ENCODE measurements at regions not wholly inside any gene's neighbourhood (a gene's known extent, or its start where the extent isn't known, plus 50 kb on each side); places are given as distances from the start of the nearest gene placed in this dataset.

DNA sequence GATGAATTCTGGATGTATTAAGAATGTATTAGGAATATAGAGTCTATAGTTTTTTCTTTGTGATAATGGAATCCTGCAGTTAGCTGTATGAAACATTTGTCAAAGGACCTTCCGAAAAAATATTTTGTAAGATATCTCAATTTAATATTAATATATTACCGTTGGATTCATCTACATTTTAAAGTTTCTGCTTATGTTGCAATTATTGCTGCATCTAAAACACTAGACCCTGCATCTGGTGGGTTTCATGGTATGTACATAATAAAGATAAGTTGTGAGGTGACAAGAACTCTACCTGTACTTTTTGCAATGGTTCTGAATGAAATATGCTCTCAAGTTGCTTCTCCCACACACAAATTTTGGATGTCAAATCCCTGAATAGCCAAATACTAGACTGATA, 565.9 kb upstream of the FBXO33 start:
- no peak overlapping the region for H2BK15ac ChIP-seq (ENCODE audit: low read depth, low read length)
- TF ChIP-seq CTCF (conservative IDR thresholded peaks at IDR 0.05), result no peak
- no peak overlapping the region for H2BK5ac ChIP-seq (ENCODE audit: insufficient read length, low read length)
- H3K9me3 ChIP-seq (ENCODE audit: control insufficient read depth, low read depth, low read length), result no peaks in the 10 kb centered on the region
- H3K4me1 ChIP-seq (ENCODE audit: insufficient read depth, low read length), result no peaks in the 10 kb centered on the region
- Mint-ChIP-seq H3K27ac (no peak overlapping the region), H3K36me3 (ENCODE audit: insufficient read depth in 1 of 3, low read depth in 3 of 3) (no peaks in the 10 kb centered on the region), H3K27me3 (ENCODE audit: low read depth) (no peaks in the 10 kb centered on the region), H3K4me1 (no peaks in the 10 kb centered on the region), H3K4me3 (no peak overlapping the region), H3K9me3 (no peaks in the 10 kb centered on the region)
- WGBS (ENCODE audit: extremely low coverage, insufficient read length, low lambda C conversion rate), result no CpG with 5 or more reads among the region's 2 CpGs
- H4K8ac ChIP-seq (replicated peaks; ENCODE audit: insufficient read length, low read depth, low read length), result no peak overlapping the region
- DNase-seq, result no peak
- no peak overlapping the region for H3K18ac ChIP-seq (ENCODE audit: insufficient read length, low read depth, low read length)
- H3K27ac ChIP-seq (ENCODE audit: insufficient read length, low read depth, low read length), result no peak overlapping the region
- H4K5ac ChIP-seq (ENCODE audit: insufficient read length, low read depth, low read length), result no peak overlapping the region
- H3K9ac ChIP-seq (ENCODE audit: extremely low read depth, insufficient read length, low read length), result no peak overlapping the region
- H3K27me3 ChIP-seq (ENCODE audit: insufficient read depth, low read length), result no peaks in the 10 kb centered on the region
- no peaks in the 10 kb centered on the region for H4K20me1 ChIP-seq (ENCODE audit: control insufficient read depth, insufficient read depth, insufficient read length)
- H3K79me1 ChIP-seq (ENCODE audit: insufficient read depth, low read depth, low read length, poor library complexity, severe bottlenecking), result no peaks in the 10 kb centered on the region
- no peak overlapping the region for H2BK12ac ChIP-seq (ENCODE audit: insufficient read length, low read depth, low read length)
- H3K56ac ChIP-seq (ENCODE audit: insufficient read length, low read depth, low read length), result no peak overlapping the region
- no peak overlapping the region for H2AK5ac ChIP-seq (ENCODE audit: insufficient read length, low read length)
- no peak overlapping the region for H2BK120ac ChIP-seq (ENCODE audit: low read depth, low read length, poor library complexity, severe bottlenecking)
- no peak overlapping the region for H3T11ph ChIP-seq (ENCODE audit: low read length)
- H3K4me2 ChIP-seq (ENCODE audit: insufficient read depth, insufficient read length, low read length), result no peak overlapping the region
- no peak overlapping the region for H2BK20ac ChIP-seq (ENCODE audit: low read depth, low read length, poor library complexity, severe bottlenecking)
- no peak overlapping the region for H4K91ac ChIP-seq (ENCODE audit: insufficient read length, low read depth, low read length)
- no peak overlapping the region for H3K23ac ChIP-seq (ENCODE audit: insufficient read length, low read depth, low read length)
- no peak overlapping the region for H3K14ac ChIP-seq (ENCODE audit: insufficient read depth, low read length)
- no peak overlapping the region for H2AFZ ChIP-seq (ENCODE audit: low read length)
- H3K23me2 ChIP-seq (ENCODE audit: insufficient read length, low read depth, low read length, poor library complexity, severe bottlenecking), result no peaks in the 10 kb centered on the region
- H3K79me2 ChIP-seq (ENCODE audit: insufficient read depth, low read length), result no peaks in the 10 kb centered on the region
- H3K4ac ChIP-seq (ENCODE audit: low read depth, low read length), result no peak overlapping the region
